Motor neuron (in vitro differentiated cells): ENCODE measurements at regions not wholly inside any gene's neighbourhood (a gene's known extent, or its start where the extent isn't known, plus 50 kb on each side); places are given as distances from the start of the nearest gene placed in this dataset.
"Not testable (repeated sequence)": the region's sequence is repeated elsewhere in the genome, so short reads cannot be mapped to it uniquely, and the experiment has no call there.

Source experiments
- ATAC-seq, 8 experiments: fragments of 200-7000 bp; cut with Tn5 transposase; replicated peaks in 6 of 8; 2 replicates each; pipeline ENCODE4 v1.8.0; 2021; ENCODE audit warnings: mild to moderate bottlenecking in 8 of 8, moderate library complexity in 8 of 8
- H3K27ac ChIP-seq, 2 donors: fragments of 250-450 bp; sonication (Bioruptor Pico); 2 replicates each; pipeline ENCODE4 v1.9.0; 2021; ENCODE audit warnings: antibody characterized with exemption in 2 of 2, mild to moderate bottlenecking in 2 of 2, moderate library complexity in 1 of 2
- H3K4me1 ChIP-seq, 2 donors: fragments of 250-450 bp; sonication (Bioruptor Pico); replicated peaks in 1 of 2; 2 replicates each; pipeline ENCODE4 v1.6.1; 2021; ENCODE audit warnings: antibody characterized with exemption in 2 of 2, mild to moderate bottlenecking in 2 of 2, moderate library complexity in 1 of 2
- H3K4me3 ChIP-seq, 5 donors: fragments of 250-450 bp; sonication (Bioruptor Pico); 2 replicates each; pipeline ENCODE4 v1.9.0; 2021; ENCODE audit warnings: antibody characterized with exemption in 5 of 5, mild to moderate bottlenecking in 5 of 5, moderate library complexity in 4 of 5
- WGBS, 10 experiments: fragments of 450-650 bp; shearing (Covaris generic); methylation state at CpG; one replicate each; pipeline ENCODE4 v1.0.0; 2022; 5-methylcytosine and 5-hydroxymethylcytosine counted together
- in situ Hi-C, 9 experiments: fragments of 400-800 bp; cut with MboI; loops; one replicate each; pipeline ENCODE4 v1.15.0; 2021; ENCODE audit warnings: low sequenced_read_pairs in 9 of 9, low pct_unique_long_range_greater_than_20kb in 2 of 9; ENCODE audit not compliant: unreplicated experiment in 9 of 9

DNA sequence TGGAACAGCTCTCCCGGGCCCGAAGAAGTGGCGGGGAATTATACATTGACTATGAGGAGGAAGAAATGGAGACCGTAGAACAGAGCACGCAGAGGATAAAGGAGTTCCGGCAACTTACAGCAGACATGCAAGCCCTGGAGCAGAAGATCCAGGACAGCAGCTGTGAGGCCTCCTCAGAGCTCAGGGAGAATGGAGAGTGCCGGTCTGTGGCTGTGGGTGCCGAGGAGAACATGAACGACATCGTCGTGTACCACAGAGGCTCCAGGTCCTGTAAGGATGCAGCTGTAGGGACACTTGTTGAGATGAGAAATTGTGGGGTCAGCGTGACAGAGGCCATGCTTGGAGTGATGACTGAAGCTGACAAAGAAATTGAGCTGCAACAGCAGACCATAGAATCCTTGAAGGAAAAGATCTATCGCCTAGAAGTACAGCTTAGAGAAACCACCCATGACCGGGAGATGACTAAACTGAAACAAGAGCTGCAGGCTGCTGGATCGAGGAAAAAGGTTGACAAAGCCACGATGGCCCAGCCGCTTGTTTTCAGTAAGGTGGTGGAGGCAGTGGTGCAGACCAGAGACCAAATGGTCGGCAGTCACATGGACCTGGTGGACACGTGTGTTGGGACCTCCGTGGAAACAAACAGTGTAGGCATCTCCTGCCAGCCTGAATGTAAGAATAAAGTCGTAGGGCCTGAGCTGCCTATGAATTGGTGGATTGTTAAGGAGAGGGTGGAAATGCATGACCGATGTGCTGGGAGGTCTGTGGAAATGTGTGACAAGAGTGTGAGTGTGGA lies 129.5 kb upstream of the DMRT1 start:
- Histone ChIP-seq H3K4me1 (peaks cover 12% of the 10 kb centered on the region in 2 donors), H3K27ac (no peak overlapping the region), H3K4me3 (no peak overlapping the region)
- no peak for ATAC-seq
- 91 to 100% (median 98%) methylated on average over 2 to 13 of the region's 22 CpGs; no CpG with 5 or more reads in 2 of the 10 experiments for WGBS, 10 experiments
- in situ Hi-C loops = no loop called here

DNA sequence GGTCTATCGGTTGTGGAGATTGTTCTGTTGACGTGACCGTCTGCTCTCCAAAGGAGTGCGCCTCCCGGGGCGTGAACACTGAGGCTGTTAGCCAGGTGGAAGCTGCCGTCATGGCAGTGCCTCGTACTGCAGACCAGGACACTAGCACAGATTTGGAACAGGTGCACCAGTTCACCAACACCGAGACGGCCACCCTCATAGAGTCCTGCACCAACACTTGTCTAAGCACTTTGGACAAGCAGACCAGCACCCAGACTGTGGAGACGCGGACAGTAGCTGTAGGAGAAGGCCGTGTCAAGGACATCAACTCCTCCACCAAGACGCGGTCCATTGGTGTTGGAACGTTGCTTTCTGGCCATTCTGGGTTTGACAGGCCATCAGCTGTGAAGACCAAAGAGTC lies 128.9 kb upstream of the DMRT1 start:
- ATAC-seq = no peak
- Histone ChIP-seq H3K4me3 (no peak overlapping the region), H3K27ac (no peak overlapping the region), H3K4me1 (peaks cover 12% of the 10 kb centered on the region in 2 donors)
- in situ Hi-C loops = no loop called here
- WGBS, 10 experiments = 78 to 99% (median 96%) methylated on average over 5 to 14 of the region's 16 CpGs; no CpG with 5 or more reads in 5 of the 10 experiments

DNA sequence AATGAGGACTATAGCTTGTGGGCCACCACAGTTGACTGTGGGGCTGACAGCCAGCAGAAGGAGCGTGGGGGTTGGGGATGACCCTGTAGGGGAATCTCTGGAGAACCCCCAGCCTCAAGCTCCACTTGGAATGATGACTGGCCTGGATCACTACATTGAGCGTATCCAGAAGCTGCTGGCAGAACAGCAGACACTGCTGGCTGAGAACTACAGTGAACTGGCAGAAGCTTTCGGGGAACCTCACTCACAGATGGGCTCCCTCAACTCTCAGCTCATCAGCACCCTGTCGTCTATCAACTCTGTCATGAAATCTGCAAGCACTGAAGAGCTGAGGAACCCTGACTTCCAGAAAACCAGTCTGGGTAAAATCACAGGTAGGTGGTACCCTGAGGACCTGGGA lies 128.4 kb upstream of the DMRT1 start:
- 83 to 100% (median 88%) methylated on average over 1 to 2 of the region's 4 CpGs; no CpG with 5 or more reads in 6 of the 10 experiments for WGBS, 10 experiments
- H3K4me3 ChIP-seq = no peak overlapping the region
- in situ Hi-C loops = no loop called here
- peaks cover 12% of the 10 kb centered on the region in 2 donors for H3K4me1 ChIP-seq
- no peak for ATAC-seq
- H3K27ac ChIP-seq = no peak overlapping the region

DNA sequence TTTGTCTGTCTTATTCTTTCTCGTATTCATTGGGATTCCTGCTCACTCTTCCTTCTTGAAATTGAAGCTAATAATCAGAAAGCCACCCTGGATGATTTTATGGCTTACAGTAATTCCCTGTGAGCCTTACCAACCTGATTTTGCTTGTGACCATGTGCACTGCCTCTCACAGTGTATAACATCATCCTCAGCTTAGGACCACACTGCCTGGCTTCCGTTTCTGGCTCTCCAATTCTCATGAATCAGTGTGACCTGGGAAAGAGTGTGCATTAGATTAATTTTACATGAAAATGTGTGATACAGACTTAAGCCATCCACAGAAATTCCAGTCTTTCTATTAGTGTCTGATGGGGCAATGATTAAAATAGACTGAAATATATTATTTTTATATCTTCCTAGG lies 126.8 kb upstream of the DMRT1 start:
- no peak overlapping the region for H3K4me3 ChIP-seq
- peak in 2 of 8 experiments; percentile 32 to 43 for ATAC-seq
- peaks cover 5% of the 10 kb centered on the region in 2 donors for H3K4me1 ChIP-seq
- no peak overlapping the region for H3K27ac ChIP-seq
- whole genome bisulfite sequencing, 10 experiments = 40 to 94% (median 83%) methylated on average over 1 to 2 of the region's 2 CpGs; no CpG with 5 or more reads in 5 of the 10 experiments
- in situ Hi-C loops = no loop called here

DNA sequence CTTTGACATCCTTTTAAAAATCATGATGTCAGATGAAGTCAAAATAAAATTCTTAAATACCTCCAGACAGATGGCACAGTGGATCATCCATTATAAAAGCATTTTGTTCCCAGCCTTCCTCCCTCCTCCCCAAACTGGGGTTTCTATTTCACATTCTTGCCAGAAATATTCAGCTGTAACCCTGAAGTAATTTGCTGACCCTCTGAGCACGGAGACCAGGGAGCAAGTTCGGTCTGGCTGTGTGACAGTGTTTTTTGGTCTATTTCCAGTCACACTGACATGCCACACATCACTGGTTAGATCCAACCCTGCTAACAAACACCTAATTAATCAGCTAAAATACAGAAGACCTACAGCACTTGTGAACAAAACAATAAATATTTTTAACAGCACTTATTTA lies 126.2 kb upstream of the DMRT1 start:
- peak in 1 of 8 experiments; percentile 24 for ATAC-seq
- H3K4me3 ChIP-seq = no peak overlapping the region
- no peak overlapping the region for H3K27ac ChIP-seq
- in situ Hi-C loops = no loop called here
- 15 to 100% (median 50%) methylated on average over 1 to 2 of the region's 2 CpGs; no CpG with 5 or more reads in 3 of the 10 experiments for WGBS, 10 experiments
- peaks cover 5% of the 10 kb centered on the region in 2 donors for H3K4me1 ChIP-seq

DNA sequence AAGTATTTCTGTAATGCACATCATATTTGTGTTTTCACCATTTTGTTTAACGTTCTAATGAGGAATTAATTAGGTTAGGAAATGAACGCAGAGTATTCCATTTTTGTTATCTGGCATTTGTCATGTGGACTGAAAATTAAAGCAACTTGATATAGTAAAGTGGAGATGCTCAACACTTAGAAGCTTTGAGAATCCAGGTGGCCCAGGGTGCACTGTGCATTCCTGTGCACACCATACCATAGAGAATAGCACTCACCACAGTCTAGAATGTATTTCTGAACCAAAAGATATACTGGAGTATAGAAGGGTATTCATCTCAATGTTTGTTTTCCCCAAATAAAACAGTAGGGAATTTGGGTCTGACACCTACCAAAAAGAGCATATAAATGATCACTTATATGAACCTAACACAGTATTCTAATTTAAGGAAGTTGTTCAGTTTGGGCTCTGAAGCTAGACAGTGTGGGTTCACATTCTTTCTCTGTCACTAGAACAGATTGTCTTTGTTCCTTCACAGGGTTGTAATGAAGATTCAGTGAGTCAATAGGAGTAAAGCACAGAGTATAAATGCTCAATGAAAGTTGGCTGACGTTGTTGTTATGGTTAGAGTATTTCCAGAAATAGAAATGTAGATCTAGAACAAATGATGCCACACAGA lies 125.6 kb upstream of the DMRT1 start:
- 29 to 100% (median 80%) methylated on average over 1 to 3 of the region's 3 CpGs; no CpG with 5 or more reads in 2 of the 10 experiments for WGBS, 10 experiments
- Histone ChIP-seq H3K4me1 (peaks cover 5% of the 10 kb centered on the region in 2 donors), H3K27ac (no peak overlapping the region), H3K4me3 (no peak overlapping the region)
- peak in 2 of 8 experiments; percentile 45 to 84 for ATAC-seq
- in situ Hi-C loops = no loop called here

DNA sequence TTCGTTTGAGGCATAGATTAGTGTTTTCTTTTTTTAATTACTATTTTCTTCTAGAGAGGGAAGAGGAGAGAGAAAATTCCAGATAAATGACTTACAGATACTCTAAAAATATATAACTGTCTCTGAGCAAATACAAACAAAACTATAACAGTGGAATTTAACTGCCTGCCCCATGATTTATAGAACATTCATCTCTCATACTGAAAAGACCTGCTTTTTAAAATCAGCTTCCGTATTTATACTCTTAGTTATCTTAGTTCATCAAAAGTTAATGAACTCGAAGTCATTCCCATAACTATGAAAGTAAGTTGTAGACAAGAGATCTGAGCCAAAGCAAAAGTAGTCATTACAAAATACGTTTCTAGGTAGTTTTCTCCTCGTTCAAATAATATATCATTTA lies 123.8 kb upstream of the DMRT1 start:
- in situ Hi-C loops = no loop called here
- H3K4me1 ChIP-seq = peaks cover 5% of the 10 kb centered on the region in 2 donors
- ATAC-seq = no peak
- WGBS, 10 experiments = 61 to 98% (median 86%) methylated on average over 1 to 5 of the region's 5 CpGs
- no peak overlapping the region for H3K4me3 ChIP-seq
- no peak overlapping the region for H3K27ac ChIP-seq

DNA sequence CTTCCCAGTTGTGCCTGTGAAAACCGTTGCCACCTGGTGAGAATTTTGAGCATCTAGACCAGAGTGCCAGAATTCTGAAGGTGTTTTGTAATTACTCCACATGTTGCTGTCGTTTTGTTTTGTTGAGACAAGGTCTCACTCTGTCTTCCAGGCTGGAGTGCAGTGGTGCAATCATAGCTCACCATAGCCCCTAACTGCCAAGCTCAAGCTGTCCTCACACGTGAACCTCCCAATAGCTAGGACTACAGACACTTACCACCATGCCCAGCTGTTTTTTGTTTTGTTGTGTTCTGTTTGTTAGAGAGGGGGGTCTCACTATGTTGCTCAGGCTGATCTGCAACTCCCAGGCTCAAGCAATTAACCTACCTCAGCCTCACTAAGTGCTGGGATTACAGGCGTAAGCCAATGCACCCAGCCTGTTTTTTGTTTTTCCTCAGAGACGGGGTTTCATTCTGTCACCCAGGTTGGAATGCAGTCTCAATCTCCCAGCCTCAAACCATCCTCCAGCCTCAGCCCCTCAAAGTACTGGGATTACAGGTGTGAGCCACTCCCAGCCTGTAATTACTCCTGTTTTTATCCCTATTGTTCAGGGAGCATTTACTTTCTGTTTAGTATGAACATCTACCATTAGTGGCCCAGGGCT lies 121.1 kb upstream of the DMRT1 start:
- WGBS, 10 experiments = 28 to 100% (median 83%) methylated on average over 1 to 3 of the region's 5 CpGs; no CpG with 5 or more reads in 2 of the 10 experiments
- H3K27ac ChIP-seq = no peak overlapping the region
- no peak overlapping the region for H3K4me3 ChIP-seq
- peaks cover 0 to 2% of the 10 kb centered on the region in 2 donors for H3K4me1 ChIP-seq
- in situ Hi-C loops = no loop called here
- no peak for ATAC-seq

DNA sequence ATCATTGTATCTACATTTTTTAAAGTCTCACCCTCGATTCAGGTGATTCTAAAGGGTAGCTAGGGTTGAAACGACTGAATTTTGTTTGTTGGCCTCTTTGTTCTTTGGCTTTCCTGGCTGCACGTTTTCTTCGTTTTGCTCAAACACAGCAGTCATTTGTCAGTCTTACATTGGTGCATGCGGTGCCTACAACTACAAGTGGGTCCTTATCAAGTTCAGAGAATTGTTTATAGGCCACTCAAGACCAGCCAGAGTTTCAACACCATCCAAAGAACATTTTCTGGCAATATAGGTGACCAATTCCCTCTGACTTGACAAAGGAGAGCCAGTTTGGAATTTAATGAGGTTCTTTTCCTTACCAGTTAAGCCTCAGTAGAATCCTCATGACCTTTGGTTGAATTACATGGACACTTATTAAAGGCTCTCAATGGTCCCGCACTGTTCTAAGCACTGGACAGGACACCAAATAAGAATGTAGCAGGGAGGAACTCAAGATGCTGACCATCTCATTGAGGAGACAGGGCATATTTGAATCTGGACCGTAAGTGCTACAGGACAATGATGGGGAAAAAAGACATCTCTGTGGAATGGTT lies 119.0 kb upstream of the DMRT1 start:
- 80 to 100% (median 91%) methylated on average over 1 to 7 of the region's 7 CpGs for WGBS, 10 experiments
- H3K4me3 ChIP-seq = no peak overlapping the region
- ATAC-seq = no peak
- in situ Hi-C loops = no loop called here
- H3K27ac ChIP-seq = no peak overlapping the region
- peaks cover 0 to 3% of the 10 kb centered on the region in 2 donors for H3K4me1 ChIP-seq

DNA sequence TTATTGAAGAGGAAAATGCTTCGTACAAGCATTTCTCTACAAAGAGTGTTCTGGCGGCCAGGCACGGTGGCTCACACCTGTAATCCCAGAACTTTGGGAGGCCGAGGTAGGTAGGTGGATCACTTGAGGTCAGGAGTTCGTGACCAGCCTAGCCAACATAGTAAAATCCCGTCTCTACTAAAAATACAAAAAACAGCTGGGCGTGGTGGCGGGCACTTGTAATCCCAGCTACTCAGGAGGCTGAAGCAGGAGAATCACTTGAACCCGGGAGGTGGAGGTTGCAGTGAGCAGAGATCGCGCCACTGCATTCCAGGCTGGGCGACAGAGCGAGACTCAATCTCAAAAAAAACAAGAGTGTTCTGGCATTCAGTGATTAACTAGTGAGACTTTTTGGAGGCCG lies 117.0 kb upstream of the DMRT1 start:
- H3K4me1 ChIP-seq, in situ Hi-C loops, H3K4me3 ChIP-seq, H3K27ac ChIP-seq, ATAC-seq: not testable (repeated sequence)
- WGBS, 10 experiments = 71 to 100% (median 95%) methylated on average over 1 to 13 of the region's 14 CpGs; no CpG with 5 or more reads in 2 of the 10 experiments

DNA sequence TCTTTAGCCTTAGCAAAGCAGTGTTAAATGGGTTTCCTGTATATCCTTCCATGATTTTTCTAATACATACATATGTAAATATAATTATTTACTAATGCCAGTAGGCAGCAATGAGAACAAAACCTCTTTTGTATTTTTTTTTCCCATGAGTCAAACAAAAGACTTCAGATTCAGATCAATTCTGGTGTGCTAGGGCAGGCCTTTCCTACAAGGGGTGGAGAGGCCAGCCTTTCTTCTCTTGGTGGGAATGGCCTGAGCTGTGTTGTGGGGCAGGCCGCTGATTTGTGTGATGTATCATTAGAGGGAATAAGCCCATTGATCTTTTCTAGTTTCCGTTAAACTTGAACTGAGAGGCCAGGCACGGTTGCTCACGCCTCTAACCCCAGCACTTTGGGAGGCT lies 115.5 kb upstream of the DMRT1 start:
- no peak overlapping the region for H3K4me3 ChIP-seq
- in situ Hi-C loops = no loop called here
- H3K4me1 ChIP-seq = peaks cover 0 to 3% of the 10 kb centered on the region in 2 donors
- ATAC-seq = no peak
- WGBS, 10 experiments = 20 to 100% (median 81%) methylated on average over 1 to 4 of the region's 4 CpGs; no CpG with 5 or more reads in 4 of the 10 experiments
- no peak overlapping the region for H3K27ac ChIP-seq

DNA sequence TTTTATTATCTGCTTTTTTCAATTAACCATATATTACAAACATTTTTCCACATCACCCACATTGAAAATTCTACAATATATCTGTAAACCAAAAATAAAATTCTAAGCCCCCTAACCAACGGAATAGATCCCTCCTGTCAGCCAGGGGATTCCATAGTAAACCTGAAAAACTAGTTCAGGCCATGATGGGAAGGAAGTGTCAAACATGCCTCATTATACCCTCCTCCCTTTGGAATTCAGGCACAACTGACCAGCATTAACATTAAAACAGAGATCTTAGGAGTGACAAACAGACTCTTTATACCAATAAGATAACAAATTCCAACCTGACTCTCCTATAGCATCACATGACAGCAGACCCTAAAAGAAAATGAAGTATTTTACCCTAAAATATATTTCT lies 113.7 kb upstream of the DMRT1 start:
- WGBS, 10 experiments = 0 to 56% (median 36%) methylated on average over 1 of the region's 1 CpG; no CpG with 5 or more reads in 5 of the 10 experiments
- Histone ChIP-seq H3K4me1 (peaks cover 0 to 3% of the 10 kb centered on the region in 2 donors), H3K27ac (no peak overlapping the region), H3K4me3 (no peak overlapping the region)
- ATAC-seq = no peak
- in situ Hi-C loops = no loop called here

DNA sequence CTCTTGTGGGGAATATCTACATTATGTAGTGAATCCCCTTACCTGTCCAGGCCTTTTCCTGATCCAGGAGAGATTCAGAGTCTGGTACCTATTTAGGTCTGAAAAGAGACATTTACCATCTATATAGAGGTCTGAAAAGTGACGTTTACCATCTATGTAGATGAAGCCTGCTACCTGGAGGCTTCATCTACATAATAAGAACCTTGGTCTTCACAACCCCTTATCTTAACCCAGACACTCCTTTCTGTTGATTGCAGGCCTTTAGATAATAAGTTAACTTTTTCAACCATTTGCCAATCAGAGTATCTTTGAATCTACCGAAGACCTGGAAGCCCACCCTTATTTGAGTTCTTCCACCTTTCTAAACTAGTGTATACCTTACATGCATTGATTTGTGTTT lies 113.0 kb upstream of the DMRT1 start:
- in situ Hi-C loops = no loop called here
- WGBS, 10 experiments = 85 to 100% (median 100%) methylated on average over 1 to 2 of the region's 2 CpGs; no CpG with 5 or more reads in 3 of the 10 experiments
- ATAC-seq = no peak
- H3K4me1 ChIP-seq = peaks cover 0 to 3% of the 10 kb centered on the region in 2 donors
- no peak overlapping the region for H3K27ac ChIP-seq
- H3K4me3 ChIP-seq = no peak overlapping the region
